Islet of Langerhans (tissue), 1 donor: ENCODE measurements at regions not wholly inside any gene's neighbourhood (a gene's known extent, or its start where the extent isn't known, plus 50 kb on each side); places are given as distances from the start of the nearest gene placed in this dataset.

ENCODE experiments used
- FAIRE-seq: peaks from one replicate; lab custom pipeline; 2011; peaks lifted over from hg19 to GRCh38; lab: Jason Lieb, UNC

DNA sequence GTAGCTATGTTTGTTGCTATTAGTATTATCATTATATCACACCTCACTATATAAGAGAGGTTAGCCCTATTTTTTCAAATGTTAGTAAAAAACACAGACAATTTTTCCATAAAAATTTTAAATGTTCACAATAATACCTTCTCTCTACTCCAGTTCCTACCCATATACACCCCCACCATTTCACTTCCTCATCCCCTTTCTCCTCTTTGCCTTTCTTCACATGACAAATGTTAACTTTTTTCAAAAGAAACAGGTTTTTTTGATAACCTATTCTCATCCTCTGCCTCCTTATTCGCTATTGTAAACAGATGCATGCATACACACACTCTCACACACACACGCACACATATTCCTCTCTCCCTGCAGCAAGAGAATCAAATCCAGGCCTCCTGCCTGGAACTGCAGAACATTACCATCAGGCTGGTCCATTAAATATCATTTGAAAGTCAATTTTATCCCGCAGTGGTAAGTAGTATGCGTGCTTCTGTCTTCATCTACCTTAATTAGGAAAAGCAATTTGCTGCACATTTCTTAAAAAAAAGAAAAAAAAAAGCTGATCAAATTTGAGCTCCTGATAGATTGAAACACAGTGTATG, 55.5 kb downstream of the MID1IP1 start:
- no peak for FAIRE-seq

DNA sequence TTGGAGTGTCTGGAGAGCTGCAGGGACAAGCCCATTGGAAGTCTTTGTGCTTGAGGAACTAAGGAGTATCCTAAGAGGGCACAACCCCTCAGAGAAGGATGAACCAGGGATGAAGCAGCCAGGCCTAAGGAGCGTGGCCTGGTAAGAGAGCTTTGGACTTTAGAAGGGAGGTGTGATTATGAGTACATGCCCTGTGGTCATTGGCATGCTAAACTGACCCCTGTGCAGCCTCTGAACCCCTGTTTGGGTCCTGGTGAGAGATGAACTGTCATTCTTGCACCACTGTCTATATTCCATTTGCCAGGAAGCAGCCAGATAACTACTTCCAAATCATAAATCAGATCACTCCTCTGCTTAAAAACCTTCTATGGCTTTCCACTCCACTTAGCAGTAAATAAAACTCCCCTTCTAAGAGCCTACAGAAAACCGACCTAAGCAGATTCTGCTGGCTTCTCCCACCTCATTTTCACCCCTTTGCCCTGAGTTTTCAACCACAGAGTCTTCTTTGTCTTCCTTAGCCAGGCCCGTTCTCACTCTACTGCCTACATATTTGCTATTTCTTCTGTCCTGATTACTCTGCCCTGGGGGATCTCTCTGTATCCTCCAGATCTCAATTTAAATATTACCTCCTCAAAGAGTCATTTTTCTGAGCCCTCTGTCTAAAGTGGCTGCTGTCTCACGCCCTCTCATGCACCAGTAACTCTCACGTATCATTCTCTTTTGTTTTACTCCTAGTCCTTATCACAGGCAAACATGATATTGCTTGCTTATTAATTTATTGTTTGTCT, 56.7 kb downstream of the MID1IP1 start:
- FAIRE-seq, result no peak

DNA sequence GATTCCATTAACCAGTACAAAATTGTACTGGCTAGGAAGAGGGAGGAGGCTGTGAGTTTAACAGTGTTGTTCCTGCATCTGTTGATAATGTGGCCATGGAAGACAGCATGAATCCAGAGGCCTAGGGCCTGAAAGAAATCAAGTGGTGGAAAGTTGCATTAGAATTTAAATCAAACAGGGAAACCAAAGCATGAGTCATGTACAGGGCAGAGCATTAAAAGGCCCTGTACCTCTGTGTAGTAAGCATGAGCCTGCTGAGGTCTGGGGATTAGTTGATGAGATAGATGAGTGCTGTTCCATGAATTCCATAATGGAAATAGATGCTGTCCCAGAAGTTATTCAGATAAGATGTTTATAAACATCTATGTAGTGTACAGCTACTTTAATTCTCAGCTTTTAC, 58.3 kb downstream of the MID1IP1 start:
- FAIRE-seq, result no peak

DNA sequence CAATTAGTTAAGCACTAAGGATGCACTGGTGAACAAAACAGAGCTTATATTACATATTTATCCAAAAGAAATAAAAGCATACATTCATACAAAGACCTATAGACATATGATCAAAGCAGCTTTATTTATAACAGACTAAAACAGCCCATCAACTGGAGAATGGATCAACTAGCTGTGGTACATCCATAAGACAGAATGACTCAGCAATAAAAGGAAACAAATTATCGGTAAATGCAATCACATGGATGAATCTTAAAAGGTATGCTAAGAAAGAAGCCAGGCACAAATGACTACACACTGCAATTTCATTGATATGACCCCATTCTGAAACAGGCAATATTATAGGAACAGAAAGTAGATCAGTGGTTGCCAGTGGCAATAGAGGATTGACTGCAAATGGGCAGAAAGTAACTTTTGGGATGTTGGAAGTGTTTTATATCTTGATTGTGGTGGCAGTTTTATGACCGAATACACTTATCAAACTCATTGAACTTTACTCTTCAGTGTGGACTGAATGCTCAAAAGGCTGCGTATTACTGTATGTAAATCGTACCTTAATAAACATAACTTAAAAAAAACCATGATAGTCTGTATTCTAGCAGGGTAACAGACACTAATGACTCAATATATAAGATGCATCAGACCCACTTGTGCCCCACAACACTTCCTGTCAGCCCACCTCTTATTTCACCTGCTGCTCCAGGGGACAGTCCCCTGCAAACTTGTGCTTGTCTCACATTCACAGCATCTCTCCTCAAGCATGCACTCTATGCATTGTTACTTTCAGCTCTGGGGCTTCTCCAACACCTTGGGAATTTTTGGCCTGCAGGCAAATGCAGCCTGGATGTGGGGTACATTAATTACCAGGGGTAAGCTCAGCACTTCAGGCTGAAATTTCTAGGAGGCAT, 59.1 kb downstream of the MID1IP1 start:
- FAIRE-seq, result no peak

DNA sequence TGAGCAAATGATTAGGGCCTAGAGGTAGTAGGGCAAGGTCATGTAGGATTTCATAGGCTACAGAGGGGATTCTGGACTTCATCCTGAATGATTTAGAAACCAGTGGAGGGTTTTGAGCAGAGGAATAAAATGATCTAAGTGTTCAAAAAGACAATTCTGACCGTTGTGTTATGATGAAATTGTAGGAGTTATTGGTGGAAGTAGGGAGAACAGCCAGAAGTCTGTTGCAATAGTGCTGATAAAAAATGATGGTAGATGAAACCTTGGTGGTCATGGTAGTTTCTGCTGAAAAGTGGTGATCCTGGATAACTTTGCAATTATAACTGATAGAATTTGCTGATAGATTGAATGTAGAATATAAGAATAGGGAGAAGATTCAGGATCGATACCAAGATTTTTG, 60.2 kb downstream of the MID1IP1 start:
- no peak for FAIRE-seq

DNA sequence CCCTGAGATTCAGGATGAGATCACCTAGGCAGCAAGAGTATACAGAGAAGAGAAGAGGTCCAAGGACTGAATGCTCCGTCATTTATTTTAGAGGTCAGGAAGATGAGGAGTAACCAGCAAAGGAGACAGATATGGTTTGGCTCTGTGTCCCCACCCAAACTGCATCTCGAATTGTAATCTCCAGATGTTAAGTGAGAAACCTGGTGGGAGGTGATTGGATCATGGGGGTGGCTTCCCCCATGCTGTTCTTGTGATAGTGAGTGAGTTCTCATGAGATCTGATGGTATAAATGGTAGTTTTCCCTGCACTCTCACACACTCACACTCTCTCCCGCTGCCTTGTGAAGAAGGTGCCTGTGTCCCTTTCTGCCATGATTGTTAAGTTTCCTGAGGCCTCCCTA, 60.8 kb downstream of the MID1IP1 start:
- FAIRE-seq, result no peak

DNA sequence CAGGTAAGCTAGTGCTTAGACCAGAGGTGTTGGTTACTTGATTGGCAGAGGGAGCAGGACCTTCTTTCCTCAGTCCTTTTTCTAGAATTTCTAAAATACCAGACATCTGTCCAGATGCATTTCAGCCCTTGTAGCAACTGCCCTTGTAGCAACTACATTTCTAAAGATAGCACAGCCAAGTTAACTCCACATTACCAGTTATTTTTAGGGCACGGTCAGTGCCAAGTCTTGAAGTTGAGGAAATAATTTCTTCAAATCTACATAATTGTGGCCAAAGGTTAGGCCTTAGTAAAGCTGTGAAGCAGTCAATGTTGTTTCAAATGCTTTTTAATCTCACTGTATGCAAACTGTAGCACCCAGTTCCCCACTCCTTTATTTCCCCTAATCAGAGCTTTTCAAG, 62.9 kb downstream of the MID1IP1 start:
- no peak for FAIRE-seq

DNA sequence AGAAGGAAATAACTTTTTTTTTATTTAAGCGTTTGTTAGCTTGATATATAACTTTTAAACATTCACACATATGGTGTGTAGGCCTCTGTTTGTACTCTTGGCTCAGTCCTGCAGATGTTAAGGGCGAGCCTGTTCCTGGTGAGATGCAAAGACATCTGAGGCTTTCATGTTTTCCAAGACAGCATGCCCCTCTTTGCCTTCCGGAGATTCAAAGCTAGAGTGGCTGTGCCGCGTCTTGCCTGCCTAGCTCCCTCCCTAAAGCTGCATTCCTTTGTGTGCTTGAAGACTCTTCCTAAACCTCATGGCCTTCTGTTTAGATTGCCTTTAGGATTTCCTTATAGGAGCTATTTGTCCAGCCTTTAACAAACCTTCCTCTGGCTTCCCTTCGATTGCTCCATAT, 67.1 kb downstream of the MID1IP1 start:
- no peak for FAIRE-seq

DNA sequence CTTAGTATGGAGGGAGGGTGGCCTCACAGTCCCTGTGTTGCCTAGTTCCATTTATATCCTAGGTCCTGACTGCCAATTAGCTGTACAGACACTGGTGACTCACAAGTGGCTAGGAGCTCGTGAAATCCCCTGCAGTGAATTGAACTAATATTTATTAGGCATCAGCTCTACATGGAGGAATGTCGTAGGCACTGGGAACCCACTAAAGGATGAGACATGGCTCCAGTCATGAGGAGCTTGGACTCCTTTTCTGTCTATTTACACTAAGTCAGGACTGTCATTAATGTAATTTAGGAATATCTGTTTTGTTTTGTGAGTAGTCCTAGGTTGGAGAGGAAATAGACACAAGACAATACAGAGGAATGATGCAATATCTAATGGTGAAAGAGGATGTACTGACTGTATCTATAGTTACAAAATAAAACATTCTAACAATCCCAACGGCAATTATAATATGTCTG, 67.7 kb downstream of the MID1IP1 start:
- peak; percentile 90 for FAIRE-seq

DNA sequence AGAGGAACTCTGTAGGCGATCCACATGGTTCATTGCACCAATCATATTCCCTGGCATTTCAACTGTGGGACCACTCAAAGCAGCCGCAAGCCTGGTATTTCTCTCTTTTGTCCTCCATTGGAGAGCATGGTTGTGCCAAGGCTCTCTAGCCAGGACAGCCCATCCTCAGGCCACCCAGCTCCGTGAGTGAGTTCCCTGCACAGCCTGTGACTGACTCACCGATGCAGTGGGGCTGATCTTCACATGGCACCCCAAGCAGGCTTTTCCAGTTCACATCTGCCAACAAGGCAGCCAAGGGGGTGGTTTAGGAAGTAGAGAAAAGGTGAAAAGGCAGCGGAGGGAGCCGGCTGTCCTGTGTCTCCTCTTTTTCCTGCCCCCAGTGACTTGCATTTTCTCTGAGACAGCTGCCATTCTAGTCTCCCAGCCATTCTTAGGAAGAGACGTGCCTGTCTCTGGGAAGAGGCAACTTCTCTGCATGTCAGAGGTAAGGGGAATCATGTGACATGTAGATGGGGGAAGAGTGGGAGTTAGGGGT, 69.2 kb downstream of the MID1IP1 start:
- no peak for FAIRE-seq

DNA sequence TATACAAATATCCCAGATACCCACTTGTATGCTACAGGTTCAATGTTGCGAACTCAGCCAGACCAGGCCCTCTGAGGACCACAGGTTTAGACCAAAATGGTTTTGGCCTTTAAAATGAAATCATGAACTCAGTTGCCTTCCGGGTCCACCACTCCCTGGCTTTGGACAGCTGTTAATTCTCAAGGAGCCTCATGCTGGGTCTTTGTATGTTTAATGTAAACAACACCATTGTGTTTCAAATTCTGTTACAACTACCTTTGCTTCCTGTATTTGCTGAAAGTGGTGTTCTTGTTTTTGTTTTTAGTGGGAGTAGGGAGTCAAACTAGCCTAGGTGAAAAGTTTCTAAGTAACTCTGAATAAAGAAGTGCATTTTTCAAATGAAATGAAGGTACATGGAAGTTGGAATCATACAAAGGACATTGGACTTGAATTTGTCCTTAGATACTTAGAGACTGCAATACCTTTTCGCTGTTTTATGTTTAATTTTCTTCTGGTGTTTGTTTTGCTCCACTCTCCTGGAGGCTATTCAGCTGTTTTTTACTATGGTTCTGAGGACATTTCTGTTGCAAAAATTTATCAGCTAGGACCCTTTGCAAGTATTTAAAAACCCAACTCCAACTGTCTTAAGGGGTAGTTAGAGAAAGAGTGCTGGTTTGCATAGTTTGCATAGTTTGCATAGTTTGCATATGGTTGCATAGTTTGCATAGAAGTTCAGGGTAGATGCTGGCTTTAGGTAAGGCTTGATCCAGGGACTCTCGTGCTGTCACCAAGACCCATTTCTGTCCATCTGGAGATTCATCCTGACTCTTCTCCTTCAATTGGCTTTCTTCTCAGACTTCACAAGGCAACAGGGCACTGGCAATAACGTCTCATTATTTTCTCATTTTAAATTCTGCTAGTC, 70.1 kb downstream of the MID1IP1 start:
- FAIRE-seq, result no peak

DNA sequence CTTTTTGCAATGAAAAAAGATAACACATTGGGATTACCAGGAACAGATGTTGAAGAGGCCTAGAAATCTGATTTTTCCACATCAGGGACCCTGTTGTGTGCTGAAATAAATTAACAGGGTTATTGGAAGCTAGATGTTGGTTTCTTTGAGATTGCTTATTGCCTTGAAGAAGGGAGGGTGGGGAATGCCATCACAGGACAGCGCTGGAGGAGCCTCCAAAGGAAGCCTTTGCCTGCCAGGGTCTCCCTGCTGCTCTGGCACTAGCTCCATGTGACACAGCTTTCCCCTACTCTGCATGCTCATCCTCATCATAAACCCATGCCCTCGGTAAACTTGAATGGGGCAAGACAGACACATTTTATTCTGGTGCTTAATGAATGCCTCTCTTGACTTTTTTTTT, 76.1 kb downstream of the MID1IP1 start:
- FAIRE-seq, result no peak

DNA sequence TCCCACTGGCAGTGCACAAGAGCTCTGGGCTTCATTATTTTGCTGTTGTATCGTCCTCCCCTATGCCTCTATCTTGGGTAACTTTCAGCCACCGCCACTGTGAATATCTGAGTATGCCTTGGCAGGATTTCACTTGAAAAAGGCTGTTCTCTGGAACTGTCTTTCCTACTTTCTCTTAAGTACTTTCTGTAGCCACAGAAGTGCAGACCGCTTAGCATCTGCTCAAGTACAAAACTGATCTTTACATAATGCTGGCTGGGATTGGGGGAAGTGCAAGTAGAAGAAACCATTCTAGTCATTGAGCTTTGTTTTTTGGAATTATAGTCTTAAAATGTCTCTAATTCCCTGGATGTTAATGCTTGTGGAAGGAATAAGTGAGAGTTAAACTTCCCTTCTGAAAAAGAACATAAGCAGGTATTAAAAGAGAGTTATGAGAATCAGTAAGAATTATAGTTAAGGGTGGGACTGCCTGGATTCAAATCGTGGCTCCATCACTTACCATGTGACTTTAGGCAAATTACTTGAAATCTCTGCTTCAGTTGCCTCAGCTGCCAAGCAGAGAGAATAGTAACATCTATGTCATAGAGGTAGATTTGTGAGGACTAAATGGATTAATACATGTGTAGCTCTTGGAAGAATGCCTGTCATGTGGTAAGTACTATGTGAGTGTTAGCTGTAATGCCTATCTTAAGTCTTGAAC, 77.5 kb downstream of the MID1IP1 start:
- no peak for FAIRE-seq

DNA sequence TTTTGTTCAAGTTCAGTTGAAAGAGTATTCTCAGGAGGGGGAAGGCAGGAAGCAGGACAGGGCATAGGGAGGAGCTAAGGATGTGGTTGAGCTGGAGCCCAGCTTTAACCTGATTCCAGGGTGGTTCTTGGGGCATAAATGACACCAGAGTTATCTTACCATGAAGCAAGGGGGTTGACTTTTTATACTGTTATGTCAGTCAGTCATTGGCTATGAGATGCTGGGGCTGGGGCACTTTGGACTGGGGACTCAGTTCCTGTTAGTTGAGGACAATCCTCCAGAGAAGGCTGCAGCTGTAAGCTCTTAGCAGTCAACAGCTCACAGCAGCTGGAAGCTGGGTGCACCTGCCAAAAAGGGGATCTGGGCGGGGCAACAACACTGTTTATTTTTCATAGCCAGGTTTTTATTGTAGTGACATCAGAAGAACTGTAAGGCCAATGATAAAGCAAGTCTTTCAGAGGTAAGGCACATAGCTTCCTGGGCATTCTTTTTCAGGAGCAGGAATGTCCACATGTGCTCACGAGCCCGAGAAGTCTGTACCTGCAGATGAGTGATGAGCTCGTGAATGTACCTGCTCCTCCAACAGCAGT, 78.5 kb downstream of the MID1IP1 start:
- no peak for FAIRE-seq

DNA sequence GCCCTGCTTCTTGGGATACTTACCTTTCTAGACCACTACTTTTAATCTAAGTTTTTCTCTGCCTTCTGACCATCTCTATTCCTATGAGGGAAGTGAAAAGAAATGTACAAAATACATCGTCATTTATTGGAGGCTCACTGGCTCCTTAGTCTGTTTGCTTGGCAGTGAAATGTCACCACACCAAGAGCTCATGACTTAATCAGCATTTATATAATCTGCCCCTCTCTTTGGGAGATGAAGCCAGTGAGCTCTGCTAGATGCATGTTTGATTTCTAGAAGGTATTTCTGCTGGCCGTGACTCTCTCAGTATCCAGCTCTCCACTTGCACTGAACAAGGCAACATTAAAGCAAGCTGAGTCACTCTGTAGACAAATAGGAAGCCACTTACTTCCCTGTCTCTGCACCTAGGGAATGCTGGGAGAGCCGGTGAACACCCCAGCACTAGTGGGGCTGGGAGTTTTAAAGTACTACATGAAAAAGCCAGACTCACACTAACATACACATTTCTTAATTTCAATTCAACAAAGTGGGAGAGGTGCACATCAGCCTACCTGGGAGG, 79.1 kb downstream of the MID1IP1 start:
- no peak for FAIRE-seq

DNA sequence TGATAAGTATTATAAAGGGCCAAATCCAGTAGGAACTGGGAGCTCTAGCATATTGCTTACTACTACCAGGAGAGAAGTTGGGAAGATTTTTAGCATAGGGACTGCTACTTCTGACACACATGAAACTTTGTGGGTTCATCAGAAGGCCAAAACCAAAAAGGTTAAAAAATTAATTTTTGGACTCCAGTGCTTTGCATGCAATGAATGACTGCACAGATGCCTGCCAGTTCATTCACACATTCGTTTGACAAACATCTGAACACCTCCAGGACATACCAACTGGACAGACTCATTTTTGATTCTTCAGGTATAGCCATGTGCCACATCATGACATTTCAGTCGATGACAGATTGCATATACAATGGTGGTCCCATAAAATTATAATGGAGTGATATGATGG, 79.8 kb downstream of the MID1IP1 start:
- FAIRE-seq, result no peak

DNA sequence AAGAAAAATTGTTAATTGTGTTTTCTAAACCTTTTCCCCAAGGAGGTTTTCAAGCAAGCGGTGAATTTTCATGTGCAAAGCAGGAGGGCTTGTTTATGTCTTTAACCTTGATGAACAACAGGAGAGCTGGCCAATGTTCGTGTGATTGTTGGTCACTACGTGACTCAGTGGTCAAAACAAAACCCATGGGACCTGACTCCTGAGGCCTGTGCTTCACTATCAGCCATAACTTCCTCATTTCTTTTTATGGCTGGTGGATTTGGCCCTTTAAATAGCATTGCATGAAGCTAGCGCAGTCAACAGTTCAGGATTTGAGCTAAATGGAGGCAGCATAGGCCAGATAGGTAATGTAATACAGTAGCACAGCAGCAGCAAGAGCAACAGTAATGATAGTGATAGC, 80.5 kb downstream of the MID1IP1 start:
- FAIRE-seq, result no peak

DNA sequence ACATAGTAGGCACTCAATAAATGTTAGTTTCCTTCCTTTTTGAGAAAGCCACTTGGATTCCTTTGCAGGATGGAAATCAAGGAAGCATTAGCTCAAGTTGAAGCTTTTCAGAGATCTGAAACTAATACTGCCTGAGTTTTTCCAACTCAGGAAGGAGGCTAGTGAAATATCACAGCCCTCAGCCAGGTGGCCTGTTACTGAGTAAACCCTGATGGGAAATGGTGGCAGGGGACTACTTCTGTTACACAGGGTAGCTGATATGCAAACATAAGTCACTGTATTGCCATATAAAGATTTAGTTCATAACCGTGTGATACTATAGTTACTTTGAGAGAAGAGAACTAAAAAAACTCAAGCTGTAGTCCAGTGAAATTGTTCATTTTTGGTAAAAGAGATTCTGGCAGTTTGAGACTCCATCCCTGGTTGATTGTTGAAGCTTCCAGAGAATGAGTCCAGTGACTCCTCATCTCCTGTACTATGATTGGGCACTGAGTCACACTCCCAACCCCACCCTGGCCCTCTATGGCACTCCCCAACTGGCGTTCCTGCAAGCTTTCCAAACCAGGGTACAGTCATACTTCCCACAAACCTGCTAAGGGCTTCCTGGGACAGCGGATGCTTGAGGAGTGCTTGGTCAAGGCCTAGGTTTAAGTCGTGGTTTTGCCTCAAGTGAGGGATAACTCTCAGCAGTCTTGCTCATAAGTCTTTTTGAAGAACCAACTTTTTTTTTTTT, 81.8 kb downstream of the MID1IP1 start:
- no peak for FAIRE-seq

DNA sequence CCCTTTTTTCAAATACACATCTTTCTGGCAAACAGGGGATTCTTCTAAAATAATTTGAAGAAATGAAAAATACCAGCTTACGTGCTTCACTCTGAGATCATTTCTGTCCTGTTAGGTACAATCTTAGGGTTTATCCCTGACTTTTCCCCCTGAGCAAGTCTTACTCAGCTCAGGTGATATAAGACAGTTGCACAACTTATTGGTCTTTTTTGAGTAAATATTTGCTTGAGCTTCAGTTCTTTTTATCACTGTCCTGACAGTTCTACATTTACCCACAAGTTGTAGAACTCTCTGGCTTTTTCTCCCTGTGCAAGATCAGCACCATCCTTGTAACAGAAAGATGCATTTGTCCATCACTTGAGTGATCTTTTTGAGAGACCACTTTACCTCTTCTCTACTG, 84.9 kb downstream of the MID1IP1 start:
- no peak for FAIRE-seq

DNA sequence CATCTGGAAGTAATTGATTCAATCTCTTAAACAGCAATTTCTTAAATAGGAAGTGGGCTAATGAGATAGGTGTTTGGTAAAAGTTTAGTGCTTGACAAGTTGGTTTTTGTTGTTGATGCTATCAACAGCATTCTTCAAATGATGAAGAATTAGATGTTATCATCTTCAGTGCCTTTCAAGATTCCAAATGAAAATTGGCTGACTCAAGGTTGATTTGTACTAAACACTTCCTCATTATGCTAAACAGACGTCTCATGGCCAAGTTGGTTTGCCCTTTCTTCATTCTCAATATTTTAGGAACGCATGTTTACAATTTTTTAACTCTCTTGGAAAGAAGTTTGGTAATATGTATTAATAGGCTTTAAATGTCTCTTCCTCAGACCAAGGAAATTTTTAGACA, 86.0 kb downstream of the MID1IP1 start:
- no peak for FAIRE-seq
